Lung (tissue), 11 donors: ENCODE measurements at regions not wholly inside any gene's neighbourhood (a gene's known extent, or its start where the extent isn't known, plus 50 kb on each side); places are given as distances from the start of the nearest gene placed in this dataset.

ENCODE experiments used
- ATAC-seq: fragments of 200-7000 bp; cut with Tn5 transposase; one replicate; pipeline ENCODE4 v1.9.1; 2020; ENCODE audit warnings: moderate number of reproducible peaks; ENCODE audit not compliant: insufficient read depth, low FRiP score
- DNase-seq, 3 donors: peaks; one replicate each; pipeline ENCODE4 v3.0.0-alpha.2; 2013 to 2017
- H3K27ac ChIP-seq, 2 donors: one replicate each; pipeline ENCODE4 v1.5.1; 2013; ENCODE audit warnings: mild to moderate bottlenecking in 2 of 2, moderate library complexity in 2 of 2, control low read depth in 1 of 2, inconsistent platforms in 1 of 2, low read depth in 1 of 2, low read length in 1 of 2
- H3K27me3 ChIP-seq, 3 donors: one replicate each; pipeline ENCODE4 v1.5.1; 2013; ENCODE audit warnings: low read length in 2 of 3; ENCODE audit not compliant: control insufficient read depth in 3 of 3, insufficient read depth in 3 of 3
- H3K36me3 ChIP-seq, 4 donors: one replicate each; pipeline ENCODE4 v1.5.1; 2013; ENCODE audit warnings: low read length in 4 of 4, mild to moderate bottlenecking in 1 of 4, moderate library complexity in 1 of 4; ENCODE audit not compliant: control insufficient read depth in 4 of 4, insufficient read depth in 4 of 4
- H3K4me1 ChIP-seq, 5 donors: one replicate each; pipeline ENCODE4 v1.5.1; 2013; ENCODE audit warnings: low read length in 5 of 5, mild to moderate bottlenecking in 2 of 5, moderate library complexity in 1 of 5; ENCODE audit not compliant: control insufficient read depth in 5 of 5, insufficient read depth in 5 of 5
- H3K4me3 ChIP-seq: one replicate; pipeline ENCODE4 v1.5.1; 2013; ENCODE audit warnings: mild to moderate bottlenecking, control low read depth, moderate library complexity
- H3K9ac ChIP-seq, 2 donors: one replicate each; pipeline ENCODE4 v1.5.1; 2013; ENCODE audit warnings: low read length in 2 of 2, control low read depth in 1 of 2; ENCODE audit not compliant: insufficient read depth in 1 of 2
- H3K9me3 ChIP-seq, 4 donors: one replicate each; pipeline ENCODE4 v1.5.1; 2013; ENCODE audit warnings: low read length in 3 of 4, mild to moderate bottlenecking in 1 of 4, moderate library complexity in 1 of 4; ENCODE audit not compliant: control insufficient read depth in 4 of 4, insufficient read depth in 3 of 4
- WGBS, 2 donors: extraction: QIAGEN DNeasy Blood & Tissue Kit; methylation state at CpG; one replicate each; pipeline ENCODE4 v1.1.7; 2013; 5-methylcytosine and 5-hydroxymethylcytosine counted together
- TF ChIP-seq, protein P1 (sequence below): IDR thresholded peaks from 2 replicates; pipeline ENCODE4 v1.5.1; 2012; ENCODE audit warnings: mild to moderate bottlenecking; ENCODE audit errors: control extremely low read depth, extremely low read depth
- donor health status: control.
- donor health status: control.
- donor health status: Bipolar disorder and iron deficiency.
- donor health status: healthy.
- donor health status: DM: yes; HTN: yes; CAD: no.

DNA sequence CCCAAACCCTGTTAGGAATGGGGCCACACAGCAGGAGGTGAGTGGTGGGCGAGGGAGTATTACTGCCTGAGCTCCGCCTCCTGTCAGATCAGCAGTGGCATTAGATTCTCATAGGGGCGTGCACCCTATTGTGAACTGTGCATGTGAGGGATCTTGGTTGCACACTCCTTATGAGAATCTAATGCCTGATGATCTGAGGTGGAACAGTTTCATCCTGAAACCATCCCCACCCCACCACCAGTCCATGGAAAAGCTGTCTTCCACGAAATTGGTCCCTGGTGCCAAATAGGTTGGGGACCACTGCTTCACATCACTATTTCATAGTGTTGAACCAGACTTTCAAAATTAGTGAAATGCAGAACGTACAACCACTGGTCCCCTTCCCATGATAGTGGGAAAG lies 57.9 kb upstream of the BICD1 start:
- Histone ChIP-seq H3K36me3 (no peaks in the 10 kb centered on the region), H3K9me3 (peaks cover 0 to 6% (median 2%) of the 10 kb centered on the region in 4 donors), H3K4me3 (no peak overlapping the region), H3K27me3 (no peaks in the 10 kb centered on the region), H3K4me1 (peaks cover 0 to 2% (median 0%) of the 10 kb centered on the region in 5 donors), H3K27ac (no peak overlapping the region), H3K9ac (no peak overlapping the region)
- DNase-seq (no peak), ATAC-seq (no peak)
- TF ChIP-seq, protein P1, sequence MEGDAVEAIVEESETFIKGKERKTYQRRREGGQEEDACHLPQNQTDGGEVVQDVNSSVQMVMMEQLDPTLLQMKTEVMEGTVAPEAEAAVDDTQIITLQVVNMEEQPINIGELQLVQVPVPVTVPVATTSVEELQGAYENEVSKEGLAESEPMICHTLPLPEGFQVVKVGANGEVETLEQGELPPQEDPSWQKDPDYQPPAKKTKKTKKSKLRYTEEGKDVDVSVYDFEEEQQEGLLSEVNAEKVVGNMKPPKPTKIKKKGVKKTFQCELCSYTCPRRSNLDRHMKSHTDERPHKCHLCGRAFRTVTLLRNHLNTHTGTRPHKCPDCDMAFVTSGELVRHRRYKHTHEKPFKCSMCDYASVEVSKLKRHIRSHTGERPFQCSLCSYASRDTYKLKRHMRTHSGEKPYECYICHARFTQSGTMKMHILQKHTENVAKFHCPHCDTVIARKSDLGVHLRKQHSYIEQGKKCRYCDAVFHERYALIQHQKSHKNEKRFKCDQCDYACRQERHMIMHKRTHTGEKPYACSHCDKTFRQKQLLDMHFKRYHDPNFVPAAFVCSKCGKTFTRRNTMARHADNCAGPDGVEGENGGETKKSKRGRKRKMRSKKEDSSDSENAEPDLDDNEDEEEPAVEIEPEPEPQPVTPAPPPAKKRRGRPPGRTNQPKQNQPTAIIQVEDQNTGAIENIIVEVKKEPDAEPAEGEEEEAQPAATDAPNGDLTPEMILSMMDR: no peak
- WGBS, 2 donors: 94 to 95% methylated on average over 5 of the region's 5 CpGs

DNA sequence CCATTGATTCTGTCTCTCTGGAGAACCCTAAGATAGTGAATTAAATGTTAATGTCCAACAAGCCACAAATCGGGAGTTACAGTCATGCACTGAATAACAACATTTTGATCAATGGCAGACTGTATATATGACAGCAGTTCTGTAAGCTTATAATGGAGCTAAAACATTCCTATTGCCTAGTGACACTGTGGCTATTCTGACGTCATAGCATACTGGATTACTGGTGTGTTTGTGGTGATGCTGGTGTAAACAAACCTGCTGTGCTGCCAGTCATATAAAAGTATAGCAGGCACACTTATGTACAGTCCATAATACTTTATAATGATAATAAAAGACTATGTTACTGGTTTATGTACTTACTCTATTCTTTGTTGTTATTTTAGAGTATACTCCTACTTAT lies 56.7 kb upstream of the BICD1 start:
- no peak for ATAC-seq
- WGBS, 2 donors: 81 to 87% methylated on average over 2 of the region's 2 CpGs

DNA sequence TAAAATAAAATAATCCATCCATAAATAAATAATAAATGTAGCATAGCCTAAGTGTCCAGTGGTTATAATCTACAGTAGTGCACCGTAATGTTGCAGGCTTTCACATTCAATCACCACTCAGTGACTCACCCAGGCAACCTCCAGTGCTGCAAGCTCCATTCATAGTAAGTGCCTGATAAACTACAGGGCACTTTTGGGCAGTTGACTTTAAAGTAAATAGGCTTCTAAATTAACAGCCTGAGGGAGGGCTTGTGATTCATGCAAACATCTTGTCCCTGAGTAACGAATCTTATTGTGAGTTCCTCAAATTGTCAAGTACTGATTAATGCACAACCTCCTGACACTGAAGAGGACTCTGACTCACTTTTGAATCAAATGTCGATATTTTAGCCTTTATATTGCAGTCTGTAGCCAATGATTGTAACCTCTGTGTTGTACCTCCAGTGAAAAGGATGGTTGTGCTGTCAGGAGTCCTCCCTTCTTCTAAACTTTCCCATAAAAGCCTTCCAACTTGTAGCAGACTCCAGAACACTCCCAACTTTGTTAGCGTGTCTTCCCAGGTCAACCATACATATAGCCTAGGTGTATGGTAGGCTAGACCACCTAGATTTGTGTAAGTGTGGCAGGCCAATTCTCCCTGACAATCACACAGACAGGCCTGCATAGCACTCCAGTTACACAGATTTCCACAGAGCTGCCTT lies 55.0 kb upstream of the BICD1 start:
- TF ChIP-seq, protein P1: no peak
- Histone ChIP-seq H3K27me3 (no peaks in the 10 kb centered on the region), H3K4me3 (no peak overlapping the region), H3K36me3 (no peaks in the 10 kb centered on the region), H3K9me3 (peaks cover 0 to 2% (median 0%) of the 10 kb centered on the region in 4 donors), H3K27ac (no peak overlapping the region), H3K9ac (no peak overlapping the region), H3K4me1 (peaks cover 0 to 2% (median 0%) of the 10 kb centered on the region in 5 donors)
- ATAC-seq: peak; percentile 84
- DNase-seq: no peak
- WGBS, 2 donors: 47 to 54% methylated on average over 4 of the region's 4 CpGs

More for the DNA sequence above, 56.7 kb upstream of the BICD1 start:
- H3K27ac ChIP-seq: no peak overlapping the region
- no peak for DNase-seq
- H3K36me3 ChIP-seq: no peaks in the 10 kb centered on the region
- peaks cover 0 to 2% (median 0%) of the 10 kb centered on the region in 5 donors for H3K4me1 ChIP-seq
- H3K27me3 ChIP-seq: no peaks in the 10 kb centered on the region
- H3K9ac ChIP-seq: no peak overlapping the region
- peaks cover 0 to 2% (median 0%) of the 10 kb centered on the region in 4 donors for H3K9me3 ChIP-seq
- TF ChIP-seq, protein P1: no peak
- no peak overlapping the region for H3K4me3 ChIP-seq

DNA sequence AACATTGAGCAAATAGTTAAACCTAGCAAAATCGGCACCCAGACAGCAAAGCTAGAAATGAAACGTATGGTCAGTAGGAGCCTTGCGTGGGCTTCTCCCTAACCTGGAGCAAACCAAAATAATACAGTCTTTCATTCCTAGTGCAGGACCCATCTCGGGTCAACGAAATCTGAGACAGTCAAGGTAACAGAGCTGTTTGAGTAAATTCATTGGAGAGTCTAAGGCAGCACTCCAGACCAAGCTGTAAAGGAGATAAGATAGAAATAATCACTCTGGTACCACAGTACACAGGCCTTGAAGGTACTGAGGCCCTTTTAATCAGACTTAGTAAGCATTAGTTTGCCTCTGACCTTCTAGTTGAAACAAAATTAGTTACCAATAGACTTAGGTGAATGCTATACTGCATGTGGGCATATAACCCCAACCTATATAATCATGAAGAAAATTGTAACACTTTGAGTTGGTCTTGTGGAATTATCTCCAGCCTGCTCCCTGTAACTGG lies 54.4 kb upstream of the BICD1 start:
- H3K27ac ChIP-seq: no peak overlapping the region
- no peak for ATAC-seq
- no peaks in the 10 kb centered on the region for H3K36me3 ChIP-seq
- H3K4me1 ChIP-seq: peaks cover 0 to 2% (median 0%) of the 10 kb centered on the region in 5 donors
- no peak for DNase-seq
- TF ChIP-seq, protein P1: no peak
- H3K9me3 ChIP-seq: peaks cover 0 to 2% (median 0%) of the 10 kb centered on the region in 4 donors
- H3K9ac ChIP-seq: no peak overlapping the region
- no peak overlapping the region for H3K4me3 ChIP-seq
- 53 to 58% methylated on average over 5 of the region's 5 CpGs for WGBS, 2 donors
- no peaks in the 10 kb centered on the region for H3K27me3 ChIP-seq
